OCI-LY7 (cell line): ENCODE measurements at regions not wholly inside any gene's neighbourhood (a gene's known extent, or its start where the extent isn't known, plus 50 kb on each side); places are given as distances from the start of the nearest gene placed in this dataset.

Source experiments
- BruUV-seq: library from RNA; stranded (reverse); fragments of 400-500 nt; replicated peaks from 2 replicates; lab custom pipeline; 2021; lab: Mats Ljungman, UMichigan
- CTCF ChIA-PET: fragments of 300-600 bp; sonication (Branson Sonifier 250); formaldehyde crosslinking; loops from one replicate; lab custom pipeline; 2022; ENCODE audit warnings: antibody characterized with exemption; ENCODE audit not compliant: unreplicated experiment; lab: Charles Lee
- POLR2A ChIA-PET: fragments of 300-600 bp; sonication (Branson Sonifier 250); formaldehyde crosslinking; loops from one replicate; lab custom pipeline; 2022; ENCODE audit warnings: antibody characterized with exemption; lab: Charles Lee
- DNase-seq: peaks from one replicate; pipeline ENCODE4 v3.0.0-alpha.2; 2015; ENCODE audit warnings: low spot score
- H2AFZ ChIP-seq: fragments of 200-600 bp; sonication (generic), shearing (Covaris generic); 2 replicates; pipeline ENCODE4 v1.6.1; 2014; ENCODE audit warnings: mild to moderate bottlenecking, antibody characterized with exemption, low read length, moderate library complexity
- H3K27ac ChIP-seq: fragments of 200-600 bp; sonication (generic); 2 replicates; pipeline ENCODE4 v1.5.1; 2014; ENCODE audit warnings: mixed run types, low read depth, mild to moderate bottlenecking, moderate library complexity, low read length, inconsistent platforms; ENCODE audit not compliant: poor library complexity, severe bottlenecking
- H3K36me3 ChIP-seq: fragments of 200-600 bp; sonication (generic); 2 replicates; pipeline ENCODE4 v1.6.1; 2014; ENCODE audit warnings: mild to moderate bottlenecking, antibody characterized with exemption, low read length, moderate library complexity, mixed read lengths; ENCODE audit not compliant: insufficient read depth
- H3K4me1 ChIP-seq: fragments of 200-600 bp; sonication (generic); 2 replicates; pipeline ENCODE4 v1.5.1; 2014; ENCODE audit warnings: mild to moderate bottlenecking, low read length; ENCODE audit not compliant: insufficient read depth, poor library complexity, severe bottlenecking
- H3K4me2 ChIP-seq: fragments of 200-600 bp; sonication (generic); 2 replicates; pipeline ENCODE4 v1.6.1; 2014; ENCODE audit warnings: mild to moderate bottlenecking, low read length
- H3K4me3 ChIP-seq: fragments of 200-600 bp; sonication (generic); 2 replicates; pipeline ENCODE4 v1.5.1; 2014; ENCODE audit warnings: mild to moderate bottlenecking, low read depth, low read length; ENCODE audit not compliant: poor library complexity, severe bottlenecking
- H3K79me2 ChIP-seq: fragments of 200-600 bp; sonication (generic); 2 replicates; pipeline ENCODE4 v1.6.1; 2016; ENCODE audit warnings: low read depth, mild to moderate bottlenecking, low read length, moderate library complexity, mixed read lengths; ENCODE audit not compliant: insufficient read depth
- H3K9me2 ChIP-seq: fragments of 200-600 bp; sonication (generic); 2 replicates; pipeline ENCODE4 v1.6.1; 2016; ENCODE audit warnings: mild to moderate bottlenecking, low read length, mixed read lengths; ENCODE audit not compliant: insufficient read depth
- H3K9me3 ChIP-seq: fragments of 200-600 bp; sonication (generic); 2 replicates; pipeline ENCODE4 v1.6.1; 2014; ENCODE audit warnings: mild to moderate bottlenecking, mixed run types, low read length, mixed read lengths
- H4K20me1 ChIP-seq: fragments of 200-600 bp; sonication (generic); 2 replicates; pipeline ENCODE4 v1.6.1; 2014; ENCODE audit warnings: mild to moderate bottlenecking, antibody characterized with exemption, low read length, moderate library complexity, mixed read lengths; ENCODE audit not compliant: insufficient read depth
- CTCF ChIP-seq: fragments of 200-600 bp; sonication (generic); conservative IDR thresholded peaks from 2 replicates; pipeline ENCODE4 v1.5.1; 2014; ENCODE audit warnings: mild to moderate bottlenecking, antibody characterized with exemption, low read length, moderate library complexity, mixed read lengths
- EZH2phosphoT487 ChIP-seq: fragments of 200-600 bp; sonication (generic); IDR thresholded peaks from 2 replicates; pipeline ENCODE4 v1.6.1; 2018; ENCODE audit warnings: low read depth, borderline replicate concordance, mild to moderate bottlenecking, mixed run types, antibody characterized with exemption, low read length, moderate library complexity, mixed read lengths
- intact Hi-C: fragments of 100-400 bp; cut with micrococcal nuclease; formaldehyde crosslinking; loops from one replicate; pipeline ENCODE4 v1.10.0; 2022; ENCODE audit not compliant: unreplicated experiment

- no peaks in the 10 kb centered on the region for H3K36me3 ChIP-seq
- BruUV-seq, result no TSS peak
- no peak overlapping the region for H3K27ac ChIP-seq
- POLR2A ChIA-PET, result no interaction called here
- intact Hi-C loops, result no loop called here
- H2AFZ ChIP-seq, result no peak overlapping the region
- no peaks in the 10 kb centered on the region for H3K9me2 ChIP-seq
- no peaks in the 10 kb centered on the region for H4K20me1 ChIP-seq
- H3K4me2 ChIP-seq, result no peak overlapping the region
- peaks cover under 1% of the 10 kb centered on the region for H3K4me1 ChIP-seq
- no peak for TF ChIP-seq CTCF
- no peak for TF ChIP-seq EZH2phosphoT487
- DNase-seq, result no peak
- H3K9me3 ChIP-seq, result no peaks in the 10 kb centered on the region
- CTCF ChIA-PET, result no interaction called here
- no peak overlapping the region for H3K4me3 ChIP-seq
- H3K79me2 ChIP-seq, result no peaks in the 10 kb centered on the region
Observed at GRCh38 chr5:14076561-14076960, 66.6 kb upstream of the TRIO start.

- H3K9me3 ChIP-seq, result no peaks in the 10 kb centered on the region
- H3K4me2 ChIP-seq, result no peak overlapping the region
- TF ChIP-seq CTCF (no peak), EZH2phosphoT487 (no peak)
- H3K9me2 ChIP-seq, result no peaks in the 10 kb centered on the region
- ChIA-PET POLR2A (no interaction called here), CTCF (no interaction called here)
- no peak overlapping the region for H3K27ac ChIP-seq
- no peaks in the 10 kb centered on the region for H3K79me2 ChIP-seq
- intact Hi-C loops, result no loop called here
- no peak overlapping the region for H3K4me3 ChIP-seq
- no peaks in the 10 kb centered on the region for H3K36me3 ChIP-seq
- H2AFZ ChIP-seq, result no peak overlapping the region
- no peaks in the 10 kb centered on the region for H3K4me1 ChIP-seq
- H4K20me1 ChIP-seq, result no peaks in the 10 kb centered on the region
- no peak for DNase-seq
- no TSS peak for BruUV-seq
Observed at GRCh38 chr5:14075937-14076336, 67.2 kb upstream of the TRIO start.

- intact Hi-C loops, result no loop called here
- BruUV-seq, result no TSS peak
Observed at GRCh38 chr5:14071433-14071832, 71.7 kb upstream of the TRIO start.

More at GRCh38 chr5:14071433-14071832, 71.7 kb upstream of the TRIO start:
- Histone ChIP-seq H3K4me2 (no peak overlapping the region), H3K4me3 (no peak overlapping the region), H3K9me3 (no peaks in the 10 kb centered on the region), H3K79me2 (no peaks in the 10 kb centered on the region), H2AFZ (no peak overlapping the region), H3K27ac (no peak overlapping the region), H3K4me1 (no peaks in the 10 kb centered on the region), H4K20me1 (no peaks in the 10 kb centered on the region), H3K9me2 (no peaks in the 10 kb centered on the region), H3K36me3 (no peaks in the 10 kb centered on the region)
- TF ChIP-seq EZH2phosphoT487 (no peak), CTCF (no peak)
- ChIA-PET CTCF (no interaction called here), POLR2A (interaction anchor here (0.6 to 0.7 kb wide), 3 partner anchors 61 to 307 kb away, joined by 3 to 4 read pairs (median 3); no protein-coding TSS in a partner anchor)
- DNase-seq, result no peak
